ENCODE measurements at regions not wholly inside any gene's neighbourhood (a gene's known extent, or its start where the extent isn't known, plus 50 kb on each side); places are given as distances from the start of the nearest gene placed in this dataset.

DNA sequence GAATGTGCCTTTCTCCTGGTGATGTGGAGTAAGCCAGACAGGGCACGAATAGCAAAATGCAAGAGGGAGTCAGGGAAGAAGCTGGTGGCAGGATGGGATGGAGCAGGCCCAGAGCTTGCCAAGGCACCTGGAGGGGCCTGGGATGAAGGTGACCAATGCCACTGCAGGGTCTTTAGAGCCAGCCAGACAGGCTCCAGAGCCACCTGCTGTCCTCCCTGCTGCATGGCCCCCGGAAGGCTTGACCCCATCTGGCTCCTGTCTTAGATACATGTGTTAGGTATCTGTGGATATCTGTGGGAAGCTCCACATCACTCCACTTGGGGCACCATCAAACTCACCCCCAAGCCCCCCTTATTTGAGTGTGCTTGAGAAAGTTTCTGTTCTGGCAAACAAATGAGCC is 99.9 kb upstream of the ATL2 start:
- TF ChIP-seq, protein P1, sequence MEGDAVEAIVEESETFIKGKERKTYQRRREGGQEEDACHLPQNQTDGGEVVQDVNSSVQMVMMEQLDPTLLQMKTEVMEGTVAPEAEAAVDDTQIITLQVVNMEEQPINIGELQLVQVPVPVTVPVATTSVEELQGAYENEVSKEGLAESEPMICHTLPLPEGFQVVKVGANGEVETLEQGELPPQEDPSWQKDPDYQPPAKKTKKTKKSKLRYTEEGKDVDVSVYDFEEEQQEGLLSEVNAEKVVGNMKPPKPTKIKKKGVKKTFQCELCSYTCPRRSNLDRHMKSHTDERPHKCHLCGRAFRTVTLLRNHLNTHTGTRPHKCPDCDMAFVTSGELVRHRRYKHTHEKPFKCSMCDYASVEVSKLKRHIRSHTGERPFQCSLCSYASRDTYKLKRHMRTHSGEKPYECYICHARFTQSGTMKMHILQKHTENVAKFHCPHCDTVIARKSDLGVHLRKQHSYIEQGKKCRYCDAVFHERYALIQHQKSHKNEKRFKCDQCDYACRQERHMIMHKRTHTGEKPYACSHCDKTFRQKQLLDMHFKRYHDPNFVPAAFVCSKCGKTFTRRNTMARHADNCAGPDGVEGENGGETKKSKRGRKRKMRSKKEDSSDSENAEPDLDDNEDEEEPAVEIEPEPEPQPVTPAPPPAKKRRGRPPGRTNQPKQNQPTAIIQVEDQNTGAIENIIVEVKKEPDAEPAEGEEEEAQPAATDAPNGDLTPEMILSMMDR (IDR thresholded peaks at IDR 0.05) = no peak
- TF ChIP-seq POLR2A (IDR thresholded peaks at IDR 0.05) = no peak
- TF ChIP-seq EP300 (IDR thresholded peaks at IDR 0.05) = no peak

All from ovary (tissue), 3 donors.